CD4-positive, alpha-beta memory T cell (primary cell): ENCODE measurements at regions not wholly inside any gene's neighbourhood (a gene's known extent, or its start where the extent isn't known, plus 50 kb on each side); places are given as distances from the start of the nearest gene placed in this dataset.

Experiments
- CTCF ChIA-PET: fragments of 350-600 bp; sonication (Branson Sonifier 250); formaldehyde crosslinking; loops from one replicate; lab custom pipeline; 2021; ENCODE audit warnings: inconsistent platforms; ENCODE audit not compliant: partially characterized antibody; lab: Charles Lee
- POLR2A ChIA-PET: fragments of 350-600 bp; sonication (Branson Sonifier 250); formaldehyde crosslinking; loops from one replicate; lab custom pipeline; 2021; ENCODE audit not compliant: partially characterized antibody; lab: Charles Lee
- DNase-seq, 5 donors: peaks; one replicate each; pipeline versions ENCODE4 v3.0.0 to v3.0.0-alpha.2; 2020 to 2022; ENCODE audit warnings: mixed read lengths in 1 of 5
- H3K27ac ChIP-seq: one replicate; pipeline ENCODE4 v1.7.0; 2013; ENCODE audit warnings: low read depth, low read length
- H3K27me3 ChIP-seq: 2 replicates; pipeline ENCODE4 v1.7.0; 2013; ENCODE audit warnings: mild to moderate bottlenecking, low read length, moderate library complexity; ENCODE audit not compliant: insufficient read depth
- H3K36me3 ChIP-seq: 2 replicates; pipeline ENCODE4 v1.7.0; 2013; ENCODE audit warnings: mild to moderate bottlenecking, low read length, moderate library complexity; ENCODE audit not compliant: insufficient read depth
- H3K4me1 ChIP-seq: 2 replicates; pipeline ENCODE4 v1.7.0; 2013; ENCODE audit warnings: mild to moderate bottlenecking, low read length, moderate library complexity; ENCODE audit not compliant: insufficient read depth
- H3K4me3 ChIP-seq, 2 donors: one replicate each; pipeline ENCODE4 v1.7.0; 2013; ENCODE audit warnings: low read length in 2 of 2, mild to moderate bottlenecking in 1 of 2
- H3K9me3 ChIP-seq, 2 donors: one replicate each; pipeline ENCODE4 v1.7.0; 2013; ENCODE audit warnings: low read length in 2 of 2, control low read depth in 1 of 2; ENCODE audit not compliant: control insufficient read depth in 1 of 2
- H3K27ac Mint-ChIP-seq, 7 donors: one replicate each; pipeline ENCODE4 v1.8.0; 2020 to 2021; ENCODE audit warnings: mixed read lengths in 7 of 7, mild to moderate bottlenecking in 6 of 7, inconsistent platforms in 3 of 7, moderate library complexity in 3 of 7
- H3K27me3 Mint-ChIP-seq, 2 donors: one replicate each; pipeline ENCODE4 v1.8.0; 2020 to 2021; ENCODE audit warnings: mixed read lengths in 2 of 2
- H3K36me3 Mint-ChIP-seq, 2 donors: one replicate each; pipeline ENCODE4 v1.8.0; 2020 to 2021; ENCODE audit warnings: mixed read lengths in 2 of 2, inconsistent platforms in 1 of 2, mild to moderate bottlenecking in 1 of 2
- H3K4me1 Mint-ChIP-seq, 4 donors: one replicate each; pipeline ENCODE4 v1.8.0; 2020 to 2021; ENCODE audit warnings: mixed read lengths in 4 of 4, mild to moderate bottlenecking in 1 of 4
- H3K4me3 Mint-ChIP-seq, 8 donors: one replicate each; pipeline ENCODE4 v1.8.0; 2020 to 2021; ENCODE audit warnings: mixed read lengths in 8 of 8, mild to moderate bottlenecking in 7 of 8, moderate library complexity in 6 of 8, inconsistent platforms in 3 of 8
- H3K9me3 Mint-ChIP-seq, 8 donors: one replicate each; pipeline ENCODE4 v1.8.0; 2020 to 2021; ENCODE audit warnings: mixed read lengths in 8 of 8, mild to moderate bottlenecking in 5 of 8, inconsistent platforms in 3 of 8, moderate library complexity in 1 of 8
- intact Hi-C: fragments of 100-400 bp; cut with micrococcal nuclease; formaldehyde crosslinking; loops from one replicate; pipeline ENCODE4 v1.15.1; 2023

DNA sequence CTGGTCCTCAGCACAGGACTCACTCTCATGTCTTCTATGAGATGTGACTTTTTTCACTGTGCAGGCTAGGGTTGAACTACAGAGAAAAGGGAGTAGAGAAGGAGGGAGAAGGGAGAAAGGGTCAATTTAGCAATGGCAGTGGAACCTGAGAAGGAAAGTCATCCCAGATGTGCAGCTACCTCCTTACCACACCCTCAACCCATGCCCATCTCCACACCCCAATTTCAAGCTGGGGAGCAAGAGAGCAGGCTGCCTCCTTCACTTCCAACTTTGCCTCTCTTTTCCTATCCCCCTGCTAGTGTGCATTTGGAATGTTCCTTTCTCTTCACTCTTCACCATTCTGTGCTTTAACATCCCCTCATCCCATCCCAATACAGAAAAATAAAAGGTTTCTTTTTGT is 163.5 kb upstream of the MAP3K1 start:
- Mint-ChIP-seq H3K9me3 (peaks cover 0 to 2% (median 0%) of the 10 kb centered on the region in 8 donors), H3K4me1 (peaks cover 21 to 46% (median 36%) of the 10 kb centered on the region in 4 donors), H3K27me3 (no peaks in the 10 kb centered on the region), H3K36me3 (peaks cover 0 to 4% of the 10 kb centered on the region in 2 donors), H3K27ac (peak overlapping the region in 1 of 7 donors; percentile 29), H3K4me3 (peak overlapping the region in 1 of 8 donors; percentile 27)
- Histone ChIP-seq H3K4me1 (peaks cover 24% of the 10 kb centered on the region), H3K4me3 (no peak overlapping the region), H3K36me3 (no peaks in the 10 kb centered on the region), H3K27me3 (no peaks in the 10 kb centered on the region), H3K9me3 (no peaks in the 10 kb centered on the region), H3K27ac (no peak overlapping the region)
- no peak for DNase-seq
- POLR2A ChIA-PET, result interaction anchor here (1.1 to 2.0 kb wide), 2 partner anchors 10 to 35 kb away, joined by 3 to 6 read pairs; no protein-coding TSS in a partner anchor
- CTCF ChIA-PET, result no interaction called here
- intact Hi-C loops, result no loop called here

DNA sequence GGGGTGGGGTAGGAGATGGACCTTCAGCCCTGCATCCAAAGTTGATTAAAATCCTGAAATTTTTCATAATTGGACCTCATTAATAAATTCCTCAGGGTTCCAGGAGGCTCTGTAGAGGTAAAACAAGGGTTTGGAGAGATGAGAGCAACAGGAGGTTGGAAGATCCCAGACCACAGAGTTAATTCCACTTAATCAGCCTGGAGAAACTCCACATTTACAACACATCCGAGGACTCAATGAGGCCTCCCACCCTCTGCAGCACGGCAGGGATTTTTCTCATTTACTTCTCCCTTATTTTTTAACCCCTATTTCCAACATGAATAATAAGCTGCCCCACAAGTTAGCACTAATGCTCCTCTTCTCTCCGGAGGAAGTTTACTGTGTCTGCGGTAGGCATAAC is 165.0 kb upstream of the MAP3K1 start:
- H3K4me3 Mint-ChIP-seq, result no peak overlapping the region
- no peaks in the 10 kb centered on the region for H3K36me3 ChIP-seq
- H3K9me3 ChIP-seq, result no peaks in the 10 kb centered on the region
- H3K27ac Mint-ChIP-seq, result no peak overlapping the region
- ChIA-PET POLR2A (interaction anchor here (1.1 to 2.0 kb wide), 2 partner anchors 12 to 170 kb away, joined by 3 to 6 read pairs; no protein-coding TSS in a partner anchor), CTCF (no interaction called here)
- H3K27ac ChIP-seq, result no peak overlapping the region
- H3K4me1 Mint-ChIP-seq, result peaks cover 22 to 48% (median 39%) of the 10 kb centered on the region in 4 donors
- peaks cover 27% of the 10 kb centered on the region for H3K4me1 ChIP-seq
- no peak overlapping the region for H3K4me3 ChIP-seq
- intact Hi-C loops, result no loop called here
- no peaks in the 10 kb centered on the region for H3K27me3 Mint-ChIP-seq
- H3K36me3 Mint-ChIP-seq, result peaks cover 0 to 4% of the 10 kb centered on the region in 2 donors
- no peaks in the 10 kb centered on the region for H3K27me3 ChIP-seq
- DNase-seq, result no peak
- H3K9me3 Mint-ChIP-seq, result peaks cover 0 to 2% (median 0%) of the 10 kb centered on the region in 8 donors

DNA sequence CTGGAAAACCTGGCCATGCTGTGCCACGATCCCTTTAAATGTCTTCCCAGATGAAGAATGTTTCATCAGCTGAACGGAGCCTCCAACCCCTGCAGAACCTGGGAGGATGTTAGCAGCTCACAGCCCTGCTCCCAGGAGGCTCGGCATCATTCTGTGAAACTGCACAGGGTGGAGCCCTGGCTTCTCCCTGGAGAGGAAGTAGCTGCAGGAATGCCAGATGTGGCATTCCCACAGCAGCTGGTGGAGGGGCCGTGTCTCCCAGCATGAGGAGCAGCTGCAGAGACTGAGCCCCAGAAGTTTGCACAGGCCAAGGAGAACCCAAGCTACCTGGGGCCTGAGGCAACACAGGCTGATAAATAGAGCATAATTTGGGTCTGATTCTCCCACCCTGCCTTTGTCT is 165.8 kb upstream of the MAP3K1 start:
- Mint-ChIP-seq H3K4me3 (no peak overlapping the region), H3K36me3 (peaks cover 0 to 4% of the 10 kb centered on the region in 2 donors), H3K4me1 (peaks cover 22 to 57% (median 40%) of the 10 kb centered on the region in 4 donors), H3K27ac (peak overlapping the region in 1 of 7 donors; percentile 38), H3K9me3 (peaks cover 0 to 2% (median 0%) of the 10 kb centered on the region in 8 donors), H3K27me3 (no peaks in the 10 kb centered on the region)
- Histone ChIP-seq H3K4me1 (peaks cover 27% of the 10 kb centered on the region), H3K36me3 (no peaks in the 10 kb centered on the region), H3K27me3 (no peaks in the 10 kb centered on the region), H3K9me3 (no peaks in the 10 kb centered on the region), H3K4me3 (no peak overlapping the region), H3K27ac (no peak overlapping the region)
- intact Hi-C loops, result no loop called here
- no peak for DNase-seq
- ChIA-PET POLR2A (interaction anchor here (0.8 kb wide), 1 partner anchor 9 kb away, joined by 5 read pairs; no protein-coding TSS in a partner anchor), CTCF (no interaction called here)

DNA sequence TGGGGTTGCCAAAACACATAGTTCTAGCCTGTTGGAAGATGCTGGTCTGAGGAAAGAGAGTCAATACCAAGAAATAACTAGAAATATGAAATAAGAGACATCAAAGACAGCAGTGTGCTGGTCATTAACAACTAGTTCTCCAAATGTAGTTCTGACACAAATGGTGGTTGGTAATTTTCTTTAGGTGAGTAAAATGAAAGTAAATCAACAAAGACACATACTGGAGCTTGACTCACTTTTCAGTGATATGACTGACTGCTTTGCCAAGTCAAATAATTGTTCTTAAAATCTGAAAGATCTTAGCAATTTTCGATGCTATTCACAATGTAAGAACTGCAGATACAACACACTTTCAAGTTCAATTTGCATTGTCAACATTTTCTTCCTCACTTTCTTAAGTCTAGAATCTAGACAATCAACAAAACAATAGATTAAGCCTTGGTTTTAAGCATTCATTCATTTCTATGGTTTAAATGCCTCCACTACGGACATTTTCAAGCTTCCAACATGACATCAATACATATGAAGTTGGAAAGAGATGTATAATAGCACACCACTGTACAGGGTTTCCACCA is 166.8 kb upstream of the MAP3K1 start:
- H3K27ac ChIP-seq, result no peak overlapping the region
- ChIA-PET CTCF (no interaction called here), POLR2A (interaction anchor here (1.3 kb wide), 1 partner anchor 83 kb away, joined by 5 read pairs; no protein-coding TSS in a partner anchor)
- H3K36me3 ChIP-seq, result no peaks in the 10 kb centered on the region
- Mint-ChIP-seq H3K27me3 (no peaks in the 10 kb centered on the region), H3K36me3 (peaks cover 0 to 2% of the 10 kb centered on the region in 2 donors), H3K4me1 (peaks cover 22 to 50% (median 39%) of the 10 kb centered on the region in 4 donors), H3K4me3 (peak overlapping the region in 2 of 8 donors; percentile 14 to 50), H3K27ac (peak overlapping the region in 3 of 7 donors; percentile 13 to 65 (median 15)), H3K9me3 (peaks cover 0 to 2% (median 0%) of the 10 kb centered on the region in 8 donors)
- H3K4me3 ChIP-seq, result no peak overlapping the region
- H3K9me3 ChIP-seq, result no peaks in the 10 kb centered on the region
- H3K4me1 ChIP-seq, result peaks cover 27% of the 10 kb centered on the region
- DNase-seq, result no peak
- no peaks in the 10 kb centered on the region for H3K27me3 ChIP-seq
- intact Hi-C loops, result no loop called here

DNA sequence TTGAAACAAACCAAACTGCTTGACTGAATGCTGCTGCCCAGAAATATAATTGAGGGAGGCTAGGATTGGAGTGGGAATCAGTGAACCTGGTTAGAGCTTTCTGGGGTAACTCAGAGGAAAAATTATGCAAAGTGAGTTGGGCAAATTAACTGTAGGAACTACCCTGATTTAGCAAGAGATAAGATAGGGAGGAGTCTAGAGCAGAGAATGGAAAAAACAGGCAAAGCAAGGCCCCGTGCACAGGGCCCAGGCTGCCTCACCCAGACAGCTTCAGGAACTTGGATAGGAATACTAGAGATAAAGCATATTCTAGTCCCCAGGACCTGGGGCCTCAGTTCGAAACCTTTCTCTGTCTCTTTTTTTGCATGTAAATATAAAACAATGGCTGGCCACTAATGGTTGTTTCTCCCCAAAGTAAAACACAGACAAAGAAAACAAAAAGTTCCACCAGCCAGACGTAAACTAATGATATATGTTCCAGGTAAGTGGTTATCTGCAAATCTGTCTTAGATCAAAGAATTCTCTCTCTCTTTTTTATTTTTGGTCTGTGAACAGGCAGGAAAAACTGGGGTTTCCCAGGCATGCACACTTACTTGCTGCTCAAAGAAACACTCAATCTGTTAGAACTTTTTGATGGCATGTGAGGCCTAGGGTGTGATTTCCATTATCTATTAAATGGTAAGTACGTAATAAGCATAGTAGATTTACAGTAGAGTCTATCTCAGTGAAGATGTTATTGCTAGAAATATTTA is 168.1 kb upstream of the MAP3K1 start:
- POLR2A ChIA-PET, result interaction anchor here (1.0 kb wide), 1 partner anchor 18 kb away, joined by 5 read pairs; no protein-coding TSS in a partner anchor
- H3K36me3 ChIP-seq, result no peaks in the 10 kb centered on the region
- peak in 2 of 5 donors; percentile 13 to 14 for DNase-seq
- H3K36me3 Mint-ChIP-seq, result no peaks in the 10 kb centered on the region
- no peak overlapping the region for H3K27ac ChIP-seq
- no peaks in the 10 kb centered on the region for H3K9me3 ChIP-seq
- H3K4me3 ChIP-seq, result no peak overlapping the region
- H3K4me1 Mint-ChIP-seq, result peaks cover 22 to 50% (median 39%) of the 10 kb centered on the region in 4 donors
- H3K27me3 Mint-ChIP-seq, result no peaks in the 10 kb centered on the region
- H3K4me3 Mint-ChIP-seq, result peak overlapping the region in 3 of 8 donors; percentile 6 to 29 (median 28)
- intact Hi-C loops, result no loop called here
- H3K4me1 ChIP-seq, result peaks cover 27% of the 10 kb centered on the region
- CTCF ChIA-PET, result no interaction called here
- H3K27ac Mint-ChIP-seq, result peak overlapping the region; percentile 12 to 88 (median 51)
- H3K9me3 Mint-ChIP-seq, result peaks cover 0 to 2% (median 0%) of the 10 kb centered on the region in 8 donors
- H3K27me3 ChIP-seq, result no peaks in the 10 kb centered on the region

DNA sequence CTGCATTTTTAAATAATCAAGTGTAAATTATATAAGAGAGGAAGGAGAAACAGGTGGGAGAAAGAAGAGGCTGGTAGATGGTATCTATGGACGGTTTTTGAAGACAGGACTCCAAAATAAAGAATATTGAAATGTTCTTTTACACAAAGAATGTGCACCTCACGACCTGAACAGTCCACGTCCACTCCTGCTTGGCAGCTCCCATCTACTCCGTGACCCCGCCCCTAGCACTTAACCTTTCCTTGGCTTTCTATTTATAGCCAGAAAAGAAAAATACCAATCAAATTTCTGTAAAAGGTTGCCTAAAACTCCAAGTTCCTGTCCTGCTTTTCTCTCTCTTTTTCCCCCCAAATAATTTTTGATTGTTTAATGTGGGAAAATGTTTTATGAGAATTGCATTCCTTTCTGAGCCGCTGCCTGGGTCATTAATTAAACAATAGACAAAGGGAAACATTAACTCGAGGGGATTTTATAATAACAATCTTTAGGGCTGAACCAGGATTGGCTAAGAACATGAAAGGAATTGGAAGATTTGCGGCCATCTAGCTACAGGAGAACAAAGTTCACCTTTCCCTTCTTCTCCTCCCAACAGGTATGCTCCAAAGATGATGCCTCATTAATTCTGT is 173.6 kb upstream of the MAP3K1 start:
- Mint-ChIP-seq H3K27me3 (no peaks in the 10 kb centered on the region), H3K9me3 (no peaks in the 10 kb centered on the region), H3K4me3 (no peak overlapping the region), H3K27ac (no peak overlapping the region), H3K36me3 (no peaks in the 10 kb centered on the region), H3K4me1 (peaks cover 11 to 35% (median 34%) of the 10 kb centered on the region in 4 donors)
- H3K4me1 ChIP-seq, result peaks cover 16% of the 10 kb centered on the region
- ChIA-PET CTCF (interaction anchor here (1.1 to 2.0 kb wide), 3 partner anchors 21 to 371 kb away, joined by 3 to 4 read pairs (median 3); no protein-coding TSS in a partner anchor), POLR2A (no interaction called here)
- intact Hi-C loops, result no loop called here
- no peaks in the 10 kb centered on the region for H3K27me3 ChIP-seq
- H3K4me3 ChIP-seq, result no peak overlapping the region
- DNase-seq, result no peak
- no peak overlapping the region for H3K27ac ChIP-seq
- no peaks in the 10 kb centered on the region for H3K36me3 ChIP-seq
- H3K9me3 ChIP-seq, result no peaks in the 10 kb centered on the region
